ENCODE measurements at regions not wholly inside any gene's neighbourhood (a gene's known extent, or its start where the extent isn't known, plus 50 kb on each side); places are given as distances from the start of the nearest gene placed in this dataset.

DNA sequence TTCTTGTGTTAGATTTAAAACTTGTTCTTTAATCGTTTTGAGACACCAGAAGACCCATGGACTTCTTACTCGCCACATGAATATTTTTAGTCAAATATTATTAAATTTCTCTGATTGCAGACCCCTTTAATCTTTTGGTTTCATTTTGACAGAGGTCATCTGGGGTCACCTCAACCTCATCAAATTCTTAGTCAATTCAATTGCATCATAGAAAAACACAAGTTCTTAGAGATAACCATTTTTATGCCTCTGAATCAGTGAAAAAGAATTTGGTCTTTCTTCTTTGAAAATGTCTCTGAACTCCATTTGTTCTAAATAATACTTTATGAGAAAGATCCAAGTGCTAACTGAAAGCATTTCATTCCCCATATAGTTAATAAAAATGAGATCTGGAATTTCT, 55.2 kb upstream of the CBLN4 start:
- no peak overlapping the region for H3K27ac Mint-ChIP-seq (ENCODE audit: unreplicated experiment)
- H3K4me1 Mint-ChIP-seq (ENCODE audit: low read depth): no peaks in the 10 kb centered on the region
- H3K9me3 Mint-ChIP-seq (ENCODE audit: low read depth): peaks cover 32% of the 10 kb centered on the region
- no peaks in the 10 kb centered on the region for H3K36me3 Mint-ChIP-seq (ENCODE audit: low read depth)
- TF ChIP-seq, protein P1, sequence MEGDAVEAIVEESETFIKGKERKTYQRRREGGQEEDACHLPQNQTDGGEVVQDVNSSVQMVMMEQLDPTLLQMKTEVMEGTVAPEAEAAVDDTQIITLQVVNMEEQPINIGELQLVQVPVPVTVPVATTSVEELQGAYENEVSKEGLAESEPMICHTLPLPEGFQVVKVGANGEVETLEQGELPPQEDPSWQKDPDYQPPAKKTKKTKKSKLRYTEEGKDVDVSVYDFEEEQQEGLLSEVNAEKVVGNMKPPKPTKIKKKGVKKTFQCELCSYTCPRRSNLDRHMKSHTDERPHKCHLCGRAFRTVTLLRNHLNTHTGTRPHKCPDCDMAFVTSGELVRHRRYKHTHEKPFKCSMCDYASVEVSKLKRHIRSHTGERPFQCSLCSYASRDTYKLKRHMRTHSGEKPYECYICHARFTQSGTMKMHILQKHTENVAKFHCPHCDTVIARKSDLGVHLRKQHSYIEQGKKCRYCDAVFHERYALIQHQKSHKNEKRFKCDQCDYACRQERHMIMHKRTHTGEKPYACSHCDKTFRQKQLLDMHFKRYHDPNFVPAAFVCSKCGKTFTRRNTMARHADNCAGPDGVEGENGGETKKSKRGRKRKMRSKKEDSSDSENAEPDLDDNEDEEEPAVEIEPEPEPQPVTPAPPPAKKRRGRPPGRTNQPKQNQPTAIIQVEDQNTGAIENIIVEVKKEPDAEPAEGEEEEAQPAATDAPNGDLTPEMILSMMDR (IDR thresholded peaks at IDR 0.05): no peak
- DNase-seq (ENCODE audit: low spot score): no peak
- no peak overlapping the region for H3K4me3 Mint-ChIP-seq (ENCODE audit: unreplicated experiment)
- H3K27me3 Mint-ChIP-seq (ENCODE audit: low read depth): no peaks in the 10 kb centered on the region

DNA sequence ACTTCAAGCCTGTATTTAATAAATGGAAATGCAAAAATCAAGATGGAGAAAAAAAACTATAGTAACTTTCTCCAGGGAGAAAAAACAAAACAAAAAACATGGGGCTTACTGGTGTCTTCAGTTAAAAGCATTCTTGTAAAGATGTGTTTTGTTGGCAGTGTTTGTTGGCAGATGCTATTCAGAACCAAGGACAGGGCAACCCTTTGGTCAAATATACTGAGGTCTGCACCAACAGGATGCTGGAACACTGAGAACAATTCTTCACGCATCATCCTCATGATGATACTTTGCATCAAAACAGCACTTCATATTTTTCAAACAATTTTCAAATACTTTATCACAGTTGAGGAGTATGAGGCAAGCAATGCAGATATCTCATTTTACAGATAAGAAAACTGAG, 63.7 kb upstream of the CBLN4 start:
- TF ChIP-seq, protein P1 (IDR thresholded peaks at IDR 0.05): no peak
- no peak overlapping the region for H3K27ac Mint-ChIP-seq (ENCODE audit: unreplicated experiment)
- no peak for DNase-seq (ENCODE audit: low spot score)
- no peaks in the 10 kb centered on the region for H3K27me3 Mint-ChIP-seq (ENCODE audit: low read depth)
- H3K4me3 Mint-ChIP-seq (ENCODE audit: unreplicated experiment): no peak overlapping the region
- peaks cover 45% of the 10 kb centered on the region for H3K9me3 Mint-ChIP-seq (ENCODE audit: low read depth)
- H3K4me1 Mint-ChIP-seq (ENCODE audit: low read depth): no peaks in the 10 kb centered on the region
- no peaks in the 10 kb centered on the region for H3K36me3 Mint-ChIP-seq (ENCODE audit: low read depth)

DNA sequence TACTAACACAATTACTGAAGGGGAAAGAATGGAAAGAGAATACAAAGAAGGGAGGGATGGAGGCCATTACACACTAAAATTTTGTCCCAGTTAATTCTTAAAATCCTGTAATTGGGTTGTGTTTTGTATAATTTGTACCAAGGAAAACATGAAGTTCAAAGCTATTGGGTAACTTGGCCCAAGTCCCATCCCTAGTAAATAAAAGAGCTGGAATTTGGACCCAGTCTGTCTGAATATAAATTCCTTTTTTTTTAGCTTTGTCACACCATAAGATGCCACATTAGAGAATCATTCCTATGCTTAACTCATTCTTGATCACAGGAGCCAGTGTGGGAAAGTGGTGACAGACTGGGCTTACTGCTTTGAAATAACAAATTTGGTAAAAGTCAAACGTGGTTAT, 66.8 kb upstream of the CBLN4 start:
- no peak overlapping the region for H3K4me3 Mint-ChIP-seq (ENCODE audit: unreplicated experiment)
- no peaks in the 10 kb centered on the region for H3K27me3 Mint-ChIP-seq (ENCODE audit: low read depth)
- H3K36me3 Mint-ChIP-seq (ENCODE audit: low read depth): no peaks in the 10 kb centered on the region
- H3K27ac Mint-ChIP-seq (ENCODE audit: unreplicated experiment): no peak overlapping the region
- DNase-seq (ENCODE audit: low spot score): no peak
- H3K4me1 Mint-ChIP-seq (ENCODE audit: low read depth): no peaks in the 10 kb centered on the region
- peaks cover 54% of the 10 kb centered on the region for H3K9me3 Mint-ChIP-seq (ENCODE audit: low read depth)
- TF ChIP-seq, protein P1 (IDR thresholded peaks at IDR 0.05): no peak

DNA sequence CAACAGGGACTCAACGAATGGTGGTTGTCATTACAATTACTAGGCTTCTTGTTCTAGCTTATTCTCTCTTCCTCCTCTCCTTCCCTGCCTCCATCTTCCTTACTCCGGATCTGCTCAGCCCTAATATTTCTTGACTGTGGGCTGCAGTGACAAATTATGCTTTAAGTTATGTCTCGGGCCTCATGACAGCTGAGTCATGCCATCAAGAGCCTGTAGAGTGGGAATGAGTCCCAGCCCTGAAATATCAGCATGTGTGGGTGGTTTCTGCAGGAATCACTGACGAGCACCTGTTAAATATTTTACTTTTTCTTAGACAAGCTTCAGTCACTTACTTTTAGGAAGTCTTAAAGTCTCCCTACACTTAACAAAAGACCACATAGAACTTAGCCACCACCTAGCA, 83.1 kb upstream of the CBLN4 start:
- Mint-ChIP-seq H3K27me3 (ENCODE audit: low read depth) (no peaks in the 10 kb centered on the region), H3K9me3 (ENCODE audit: low read depth) (peaks cover 27% of the 10 kb centered on the region), H3K27ac (ENCODE audit: unreplicated experiment) (no peak overlapping the region), H3K36me3 (ENCODE audit: low read depth) (no peaks in the 10 kb centered on the region), H3K4me3 (ENCODE audit: unreplicated experiment) (no peak overlapping the region), H3K4me1 (ENCODE audit: low read depth) (no peaks in the 10 kb centered on the region)
- TF ChIP-seq, protein P1 (IDR thresholded peaks at IDR 0.05): no peak
- DNase-seq (ENCODE audit: low spot score): no peak

DNA sequence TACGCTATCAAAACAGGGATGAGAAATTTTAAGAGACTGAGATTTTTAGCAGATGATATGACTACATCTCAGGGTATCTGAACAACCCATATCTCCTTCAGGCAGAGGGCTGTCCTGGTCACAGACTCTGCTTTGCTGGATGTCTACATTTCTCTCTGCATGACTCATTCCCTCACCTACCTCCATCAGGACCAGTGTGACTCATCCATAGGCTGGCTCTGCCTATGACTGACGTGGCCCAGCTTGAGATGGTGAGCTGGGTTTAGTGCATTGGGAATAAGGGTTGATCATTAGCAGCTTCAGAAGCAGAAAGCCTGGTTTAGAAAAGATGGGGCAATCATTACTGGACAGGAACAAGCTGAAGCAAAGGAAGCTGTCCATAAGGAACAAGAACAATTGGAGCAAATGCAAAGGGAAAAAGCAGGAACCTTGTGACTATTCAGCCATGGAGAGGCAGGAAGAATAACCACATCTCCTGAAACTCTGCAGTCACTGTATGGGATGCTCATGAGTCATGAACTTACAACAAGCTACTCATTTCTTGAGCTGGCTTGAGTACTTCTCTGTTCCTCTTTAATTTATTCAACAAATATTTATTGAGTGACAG, 86.4 kb upstream of the CBLN4 start:
- no peaks in the 10 kb centered on the region for H3K4me1 Mint-ChIP-seq (ENCODE audit: low read depth)
- TF ChIP-seq, protein P1 (IDR thresholded peaks at IDR 0.05): no peak

More for the DNA sequence above, 86.4 kb upstream of the CBLN4 start:
- no peak overlapping the region for H3K4me3 Mint-ChIP-seq (ENCODE audit: unreplicated experiment)
- H3K27ac Mint-ChIP-seq (ENCODE audit: unreplicated experiment): no peak overlapping the region
- no peaks in the 10 kb centered on the region for H3K27me3 Mint-ChIP-seq (ENCODE audit: low read depth)
- no peaks in the 10 kb centered on the region for H3K36me3 Mint-ChIP-seq (ENCODE audit: low read depth)
- DNase-seq (ENCODE audit: low spot score): no peak
- peaks cover 37% of the 10 kb centered on the region for H3K9me3 Mint-ChIP-seq (ENCODE audit: low read depth)
